Activated CD8-positive, alpha-beta memory T cell treated with anti-CD3 and anti-CD28 coated beads, Interleukin-2, amount 50 U/mL, for 1 hour (primary cell): ENCODE measurements at regions not wholly inside any gene's neighbourhood (a gene's known extent, or its start where the extent isn't known, plus 50 kb on each side); places are given as distances from the start of the nearest gene placed in this dataset.
"Not testable (repeated sequence)": the region's sequence is repeated elsewhere in the genome, so short reads cannot be mapped to it uniquely, and the experiment has no call there.

Experiments
- DNase-seq: peaks from one replicate; pipeline ENCODE4 v3.0.0-alpha.2; 2020; ENCODE audit errors: extremely low read depth

DNA sequence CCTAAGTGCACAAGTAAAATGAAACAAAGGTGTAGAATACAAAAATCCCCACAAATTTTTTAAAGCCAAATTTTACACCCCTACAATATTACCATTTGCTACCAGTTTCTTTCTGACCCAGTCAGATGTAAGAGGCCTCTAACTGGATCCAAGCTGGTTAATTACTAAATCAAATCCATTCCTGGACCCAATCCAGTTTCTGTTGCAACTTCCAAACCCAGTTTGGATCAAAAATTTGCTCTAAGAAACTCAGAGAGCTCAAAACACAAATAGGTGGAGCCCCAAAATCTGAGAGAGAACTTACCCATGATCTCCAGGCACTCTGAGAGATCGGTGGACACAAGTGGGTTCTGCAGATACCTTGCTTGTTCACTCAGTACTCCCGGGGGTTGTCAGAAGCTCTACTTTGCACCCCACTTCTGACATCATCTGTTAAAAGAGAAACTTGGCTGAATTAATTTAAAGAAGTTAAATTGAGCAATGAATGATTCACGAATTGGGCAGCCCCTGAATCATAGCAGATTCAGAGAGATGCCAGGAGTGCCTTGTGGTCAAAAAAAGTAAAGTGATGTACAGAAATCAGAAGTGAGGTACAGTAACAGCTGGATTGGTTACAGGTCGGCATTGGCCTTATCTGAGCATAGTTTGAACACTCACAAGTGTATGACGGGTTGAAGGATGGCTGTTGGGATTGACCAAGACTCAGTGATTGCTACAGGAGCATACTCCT is 448.0 kb downstream of the KCNT2 start:
- DNase-seq: no peak

DNA sequence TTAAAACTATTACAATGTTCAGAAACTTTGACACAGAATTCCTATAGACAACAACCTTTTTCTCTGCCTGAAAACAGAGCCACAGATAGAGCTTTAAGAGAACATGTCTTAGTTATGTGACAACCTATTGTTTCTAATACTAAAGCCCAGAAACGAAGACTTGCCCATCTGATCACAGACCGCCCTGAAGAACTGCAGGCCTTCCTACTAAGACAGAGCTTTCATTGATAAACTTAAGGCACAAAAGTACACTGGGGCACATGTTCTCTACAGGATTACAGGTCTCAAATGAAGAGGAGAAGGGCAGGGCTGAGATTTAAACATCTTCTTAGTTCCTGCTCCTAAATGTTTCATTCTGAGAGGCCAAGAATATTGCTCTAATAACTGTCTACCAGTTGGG is 452.7 kb downstream of the KCNT2 start:
- no peak for DNase-seq

DNA sequence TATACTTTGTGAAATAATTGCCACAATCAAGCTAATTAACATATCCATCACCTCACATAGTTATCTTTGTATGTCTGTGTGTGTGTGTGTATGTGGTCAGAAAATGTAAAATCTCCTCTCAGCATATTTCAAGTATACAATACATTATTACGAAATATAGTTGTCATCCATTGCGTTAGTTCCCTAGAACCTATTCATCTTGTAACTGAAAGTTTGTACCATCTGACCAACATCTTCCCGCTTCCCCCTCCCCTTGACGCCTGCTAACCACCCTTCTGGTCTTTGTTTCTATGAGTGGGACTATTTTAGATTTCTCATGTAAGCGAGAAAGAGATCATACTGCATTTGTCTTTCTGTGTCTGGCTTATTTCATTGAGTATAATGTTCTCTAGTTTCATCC is 455.3 kb downstream of the KCNT2 start:
- DNase-seq: no peak

DNA sequence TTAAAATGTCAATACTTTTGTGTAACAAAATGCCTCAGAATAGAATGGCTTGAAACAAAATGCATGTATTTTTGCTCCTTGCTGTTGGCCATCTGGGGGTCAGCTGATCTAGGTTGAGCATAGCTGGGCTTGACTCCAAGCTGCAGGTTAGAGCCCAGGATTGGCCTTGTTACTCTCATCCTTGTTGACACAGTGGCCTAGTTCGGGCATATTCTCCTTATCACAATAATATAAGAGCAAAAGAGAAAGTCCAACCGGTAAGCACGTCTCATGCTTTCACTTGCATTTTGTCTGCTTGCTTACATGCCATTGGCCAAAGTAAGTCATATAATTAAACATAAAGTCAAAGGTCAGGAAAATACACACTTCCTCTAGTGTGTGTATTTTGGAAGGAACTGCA is 456.2 kb downstream of the KCNT2 start:
- DNase-seq: no peak

DNA sequence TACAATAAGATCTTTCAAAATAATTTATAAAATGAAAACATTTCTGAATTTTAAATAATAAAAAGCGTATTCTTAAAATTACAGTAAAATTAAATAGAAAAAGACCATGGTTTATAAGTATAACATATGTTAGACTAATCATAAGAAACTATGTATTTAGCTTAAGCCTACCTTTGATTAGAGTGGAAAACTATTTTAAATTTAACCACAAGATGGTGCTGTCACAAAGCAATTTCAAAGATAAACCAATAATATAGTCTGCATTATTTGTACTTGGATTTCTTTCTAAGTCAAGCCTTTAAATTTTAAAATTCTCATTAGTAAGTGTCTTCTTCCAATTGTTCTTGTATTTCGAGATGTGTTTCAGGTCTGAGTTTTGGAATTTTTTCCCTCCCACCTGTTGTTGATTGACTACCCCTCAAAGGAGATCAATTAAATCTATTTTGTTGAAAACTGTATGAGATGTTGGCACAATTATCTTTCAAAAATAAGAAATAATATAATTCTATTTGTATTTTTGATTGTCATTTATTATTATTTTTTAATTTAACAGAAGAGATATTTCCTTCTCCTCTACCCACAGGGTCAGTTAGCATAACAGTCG is 459.8 kb downstream of the KCNT2 start:
- no peak for DNase-seq

DNA sequence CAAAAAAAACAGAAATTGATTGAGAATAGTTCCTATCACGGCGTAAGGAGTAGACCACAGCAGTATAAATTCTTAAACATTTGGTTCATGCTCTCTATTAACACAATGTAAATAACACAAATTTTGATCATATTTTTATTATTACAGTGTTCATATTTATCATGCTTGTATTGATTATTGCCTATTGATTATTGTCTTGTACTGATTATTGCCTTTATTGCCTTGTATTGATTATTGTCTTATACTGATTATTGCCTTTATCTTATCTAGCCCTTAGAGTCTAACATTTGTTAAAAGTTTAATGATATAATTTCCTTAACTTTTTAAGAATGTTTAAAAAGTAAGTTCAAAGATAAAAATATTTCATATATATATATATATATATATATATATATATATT is 460.7 kb downstream of the KCNT2 start:
- no peak for DNase-seq

DNA sequence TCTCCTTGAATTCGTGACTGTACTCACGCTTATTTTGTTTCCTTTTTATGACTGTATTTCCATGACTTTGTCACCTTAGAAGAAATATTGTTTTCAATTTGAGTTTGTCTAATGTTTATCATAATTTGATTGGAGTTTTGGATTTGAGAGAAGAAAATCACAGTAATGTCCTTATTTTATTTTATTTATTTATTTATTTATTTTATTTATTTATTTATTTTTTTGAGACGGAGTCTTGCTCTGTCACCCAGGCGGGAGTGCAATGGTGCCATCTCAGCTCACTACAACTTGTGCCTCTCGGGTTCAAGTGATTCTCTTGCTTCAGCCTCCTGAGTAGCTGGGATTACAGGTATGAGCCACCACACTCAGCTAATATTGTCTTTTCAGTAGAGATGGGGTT is 463.1 kb downstream of the KCNT2 start:
- not testable (repeated sequence) for DNase-seq

DNA sequence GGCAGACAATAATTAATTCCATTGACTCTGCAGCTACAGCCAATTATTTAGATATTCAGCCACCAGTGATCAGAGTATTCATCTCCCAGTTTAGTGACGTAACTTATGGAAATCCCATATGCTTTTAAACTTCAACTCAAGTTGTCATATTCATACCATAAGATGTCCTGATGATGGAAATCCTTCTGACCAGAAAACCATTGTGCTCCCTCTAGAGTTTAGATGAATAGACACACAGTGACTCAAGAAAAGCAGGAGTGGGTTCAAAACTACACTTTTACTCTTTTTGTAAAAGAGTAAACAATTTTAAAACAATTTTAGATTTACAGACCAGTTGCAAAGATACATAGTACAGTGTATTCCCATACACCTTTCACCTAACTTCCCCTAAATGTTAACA is 463.7 kb downstream of the KCNT2 start:
- no peak for DNase-seq

DNA sequence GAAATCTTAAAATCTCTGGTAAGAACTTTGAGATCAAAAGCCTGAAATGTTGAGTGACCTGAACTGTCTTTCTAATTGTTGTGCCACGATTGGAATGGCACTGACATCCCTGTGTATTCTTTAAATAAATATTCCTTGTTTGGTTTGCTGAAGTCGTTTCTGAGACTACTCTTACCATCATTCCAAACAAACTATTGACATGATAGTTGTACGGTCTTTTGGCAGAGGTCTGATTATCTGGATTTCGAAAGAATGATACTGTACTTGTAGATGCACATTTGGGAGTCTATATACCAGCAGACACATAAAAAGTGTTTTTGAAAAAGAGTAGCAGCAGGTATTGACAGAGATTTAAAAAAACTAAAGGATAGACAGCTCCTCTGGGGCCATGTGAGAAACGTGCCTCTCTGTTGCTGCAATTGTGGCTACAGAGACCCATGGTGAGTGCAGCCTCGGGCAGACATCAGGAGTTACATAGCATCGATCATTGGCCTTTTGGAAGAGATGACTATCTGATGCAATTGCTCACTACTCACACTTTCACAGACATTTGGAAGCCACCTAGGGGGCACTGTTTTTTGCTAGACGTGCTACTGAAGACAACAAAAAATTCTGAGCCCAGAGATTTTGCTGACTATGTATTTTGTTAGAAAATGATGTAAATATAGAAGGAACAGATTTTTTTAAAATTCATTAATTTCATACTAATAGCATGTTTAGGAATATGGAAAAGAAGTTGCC is 464.5 kb downstream of the KCNT2 start:
- no peak for DNase-seq

DNA sequence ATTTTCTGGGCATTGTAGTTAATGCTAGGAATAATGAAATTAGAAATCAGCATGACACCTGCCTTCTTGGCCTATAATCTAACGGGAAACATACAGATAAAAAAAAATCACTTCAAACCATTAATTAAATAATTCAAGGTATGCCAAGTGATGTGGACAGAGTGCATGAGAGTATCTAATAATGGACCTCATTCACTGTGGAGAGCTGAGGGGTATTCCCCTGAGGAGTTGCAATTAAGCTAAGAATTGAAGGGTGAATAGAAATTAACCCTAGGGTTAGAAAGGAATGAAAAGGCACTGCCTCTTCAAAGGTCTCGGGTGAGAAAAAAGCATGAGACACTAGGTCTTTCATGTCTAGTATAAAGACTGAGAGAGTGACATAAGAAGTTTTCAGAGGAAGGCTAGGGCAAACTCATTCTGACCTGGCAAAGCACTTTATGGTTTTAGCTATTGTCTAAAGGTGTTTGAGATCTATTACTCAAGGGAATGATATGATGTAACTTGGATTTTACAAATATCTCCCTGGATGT is 466.1 kb downstream of the KCNT2 start:
- no peak for DNase-seq

DNA sequence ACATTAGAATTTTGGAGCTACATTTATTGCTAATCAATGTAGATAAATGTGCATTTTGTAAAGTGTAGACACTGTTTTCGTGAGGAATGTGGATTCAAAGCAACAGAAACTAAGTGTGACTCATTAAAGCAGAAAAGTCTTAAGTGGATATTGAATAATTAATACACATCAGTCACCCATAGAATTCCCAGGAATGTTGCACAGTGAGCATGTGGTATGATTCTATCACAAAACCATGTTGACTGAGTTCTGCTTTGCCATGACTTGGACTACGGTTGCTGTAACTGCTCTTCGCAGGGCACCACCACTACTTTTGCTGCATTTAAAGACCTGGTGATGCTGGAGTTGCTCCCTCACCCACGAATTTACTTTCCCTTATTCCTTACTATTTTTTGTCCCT is 471.8 kb downstream of the KCNT2 start:
- DNase-seq: no peak

DNA sequence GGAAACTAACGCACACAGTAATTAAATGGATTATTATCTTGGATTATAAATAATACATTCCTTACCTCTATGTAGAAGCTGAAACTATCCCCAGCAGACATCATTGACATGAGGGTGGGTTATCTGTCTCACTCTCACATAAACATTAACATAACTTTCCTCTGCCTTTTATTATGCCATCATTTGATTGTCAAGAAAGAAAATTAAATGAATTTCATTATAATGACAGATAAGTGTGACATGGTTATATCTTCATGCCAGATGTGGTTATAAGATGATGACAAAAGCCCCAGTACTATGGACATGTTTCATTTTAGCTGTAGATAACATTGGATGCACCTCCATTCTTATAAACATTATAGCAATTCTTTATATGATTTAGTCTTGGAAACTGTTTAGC is 476.5 kb downstream of the KCNT2 start:
- DNase-seq: no peak

DNA sequence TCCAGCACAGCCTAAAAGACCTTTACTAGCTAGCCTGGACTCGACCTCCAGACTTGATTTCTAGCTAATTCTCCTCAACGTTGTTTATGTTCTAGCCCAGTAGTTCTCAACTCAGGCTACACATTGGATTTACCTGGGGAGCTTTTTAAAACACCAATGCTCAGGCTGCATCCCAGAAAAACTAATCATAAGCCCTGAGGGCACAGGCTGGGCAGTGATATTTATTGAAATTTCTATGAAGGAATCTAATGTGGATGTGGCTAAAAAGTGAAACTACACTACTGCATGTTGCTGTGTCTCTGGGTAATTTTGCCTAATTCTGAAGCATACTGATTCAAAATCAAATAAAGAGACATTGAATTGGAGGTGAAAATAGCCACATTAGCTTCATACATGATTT is 479.4 kb downstream of the KCNT2 start:
- no peak for DNase-seq

DNA sequence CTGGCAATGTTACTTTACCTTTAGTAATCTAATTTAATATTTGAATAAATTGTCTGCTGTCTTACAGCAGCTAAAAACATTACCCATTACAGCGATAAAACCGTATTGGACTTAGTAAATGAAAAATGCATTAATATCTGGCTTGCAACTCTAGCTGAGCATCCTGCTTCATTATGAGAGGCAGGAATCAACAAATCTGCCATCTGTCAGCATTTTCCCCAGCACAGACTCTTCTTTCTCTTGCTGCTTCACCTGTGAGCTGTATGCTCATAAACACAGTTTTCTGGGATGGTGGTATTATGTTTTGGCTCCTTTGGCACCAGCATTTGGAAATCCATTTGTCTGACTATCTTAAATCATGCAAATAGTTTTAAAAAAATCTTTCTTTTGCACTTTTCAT is 487.1 kb downstream of the KCNT2 start:
- no peak for DNase-seq

DNA sequence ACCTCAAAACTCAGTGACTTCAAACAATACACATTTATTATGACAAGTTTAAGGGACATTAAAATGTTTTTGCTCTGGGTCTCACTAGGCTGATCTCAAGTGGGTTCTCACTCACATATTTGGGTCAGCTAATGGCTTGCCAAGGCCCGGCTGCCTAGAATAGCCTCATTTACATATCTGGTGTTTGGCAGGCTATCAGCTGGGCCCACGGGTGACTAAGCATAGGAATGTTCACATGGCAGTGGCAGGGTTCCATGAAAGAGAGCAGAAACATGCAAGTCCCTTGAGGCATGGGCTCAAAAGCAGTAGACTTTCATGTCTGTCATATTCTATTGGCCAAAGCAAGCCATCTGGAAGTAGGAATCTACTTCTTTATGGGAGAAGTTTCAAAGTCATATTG is 492.6 kb downstream of the KCNT2 start:
- no peak for DNase-seq

DNA sequence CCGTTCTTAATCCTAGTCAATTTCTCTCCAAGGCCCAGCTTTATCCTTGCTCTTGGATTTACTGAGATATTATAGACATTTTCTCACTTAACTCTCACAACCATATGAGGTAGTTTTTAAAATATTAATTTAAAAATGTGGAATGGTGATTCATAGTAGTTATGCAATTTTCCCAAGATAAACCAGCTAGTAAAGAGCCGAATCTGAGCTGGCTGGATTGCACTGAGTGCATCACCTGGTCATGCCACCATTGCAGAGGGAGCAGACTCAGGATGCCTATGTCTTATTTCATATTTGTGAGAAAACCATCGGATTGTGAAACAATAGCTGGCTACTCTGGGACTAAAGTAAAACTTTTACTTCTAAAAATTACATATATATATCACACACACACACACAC is 494.0 kb downstream of the KCNT2 start:
- no peak for DNase-seq

DNA sequence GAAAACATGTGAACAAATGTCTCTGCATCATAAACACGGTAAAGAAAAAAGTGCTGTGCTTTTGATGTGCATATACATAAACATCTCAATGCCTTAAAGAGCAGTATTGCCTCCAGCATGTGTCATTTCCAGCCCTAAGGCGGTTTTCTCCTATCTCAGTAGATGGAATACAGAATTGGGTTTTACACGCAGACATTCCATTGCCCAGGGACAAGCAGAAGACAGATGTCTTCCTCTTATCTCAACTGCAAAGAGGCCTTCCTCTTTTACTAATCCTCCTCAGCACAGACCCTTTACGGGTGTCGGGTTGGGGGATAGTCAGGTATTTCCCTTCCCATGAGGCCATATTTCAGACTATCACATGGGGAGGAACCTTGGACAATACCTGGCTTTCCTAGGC is 499.2 kb downstream of the KCNT2 start:
- DNase-seq: not testable (repeated sequence)

DNA sequence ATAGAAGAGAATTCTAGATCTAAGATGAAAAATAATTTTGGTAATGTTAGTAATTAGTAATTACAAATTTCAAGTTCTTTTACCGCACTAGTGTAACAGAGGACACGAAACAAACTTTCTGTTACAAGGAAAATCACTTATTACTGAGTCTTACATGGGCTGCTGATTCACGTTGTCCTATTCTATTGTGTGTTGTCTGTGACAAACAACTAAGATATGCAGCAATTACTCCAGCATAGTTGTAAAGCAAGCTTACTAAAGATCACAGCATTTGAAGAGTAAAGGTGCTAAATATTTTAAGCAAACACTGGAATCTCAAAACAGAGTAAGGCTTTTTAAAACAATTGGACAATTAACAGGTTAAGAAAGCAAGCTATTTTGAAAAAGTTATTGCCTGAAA is 502.3 kb downstream of the KCNT2 start:
- no peak for DNase-seq

DNA sequence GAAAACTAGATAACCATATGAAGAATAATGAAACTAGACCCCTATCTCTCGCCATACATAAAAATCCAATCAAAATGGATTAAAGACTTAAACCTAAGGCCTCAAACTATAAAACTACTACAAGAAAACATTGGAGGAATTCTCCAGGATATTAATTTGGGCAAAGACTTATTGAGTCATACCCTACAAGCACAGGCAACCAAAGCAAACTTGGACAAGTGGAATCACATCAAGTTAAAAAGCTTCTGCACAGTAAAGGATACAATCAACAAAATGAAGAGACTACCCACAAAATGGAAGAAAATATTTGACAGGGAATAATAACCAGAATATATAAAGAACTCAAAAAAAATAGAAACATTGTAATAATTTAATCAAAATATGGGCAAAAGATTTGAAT is 505.4 kb downstream of the KCNT2 start:
- no peak for DNase-seq

DNA sequence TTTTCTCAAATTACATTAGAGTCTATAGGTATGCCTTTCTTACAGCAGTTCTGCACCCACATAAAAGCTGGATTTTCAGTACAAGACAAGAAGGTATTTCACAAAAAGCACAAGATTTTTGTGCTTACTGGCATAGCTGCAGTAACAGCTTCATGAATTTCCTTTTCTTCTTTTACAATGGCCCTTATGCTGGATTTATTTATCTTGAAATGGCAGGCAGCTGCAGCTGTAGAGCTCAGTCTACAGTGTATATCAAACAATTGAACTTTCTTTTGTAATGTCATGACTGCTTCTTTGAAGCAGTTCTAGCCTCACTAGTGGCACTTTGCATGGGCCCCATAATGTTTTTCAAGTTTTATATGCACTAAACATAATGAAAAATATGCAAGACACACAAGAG is 510.2 kb downstream of the KCNT2 start:
- no peak for DNase-seq

DNA sequence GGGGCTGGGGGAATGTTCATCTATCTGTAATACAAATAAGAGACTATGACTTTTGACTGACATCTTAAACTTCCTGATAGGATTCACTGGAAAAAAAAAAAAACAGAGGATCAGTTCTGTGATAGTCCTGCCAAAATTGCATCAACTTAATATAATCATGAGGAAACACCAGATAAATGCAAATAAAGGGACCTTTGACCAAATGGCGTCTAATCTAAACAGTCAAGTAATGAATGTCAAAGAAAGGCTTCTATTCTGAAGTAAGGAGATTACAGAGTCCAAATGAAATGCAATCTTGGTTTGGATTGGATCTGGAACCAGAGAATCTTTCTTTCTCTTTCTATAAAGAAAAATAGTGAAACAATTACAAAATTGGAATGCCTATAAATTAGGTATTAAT is 513.4 kb downstream of the KCNT2 start:
- no peak for DNase-seq

DNA sequence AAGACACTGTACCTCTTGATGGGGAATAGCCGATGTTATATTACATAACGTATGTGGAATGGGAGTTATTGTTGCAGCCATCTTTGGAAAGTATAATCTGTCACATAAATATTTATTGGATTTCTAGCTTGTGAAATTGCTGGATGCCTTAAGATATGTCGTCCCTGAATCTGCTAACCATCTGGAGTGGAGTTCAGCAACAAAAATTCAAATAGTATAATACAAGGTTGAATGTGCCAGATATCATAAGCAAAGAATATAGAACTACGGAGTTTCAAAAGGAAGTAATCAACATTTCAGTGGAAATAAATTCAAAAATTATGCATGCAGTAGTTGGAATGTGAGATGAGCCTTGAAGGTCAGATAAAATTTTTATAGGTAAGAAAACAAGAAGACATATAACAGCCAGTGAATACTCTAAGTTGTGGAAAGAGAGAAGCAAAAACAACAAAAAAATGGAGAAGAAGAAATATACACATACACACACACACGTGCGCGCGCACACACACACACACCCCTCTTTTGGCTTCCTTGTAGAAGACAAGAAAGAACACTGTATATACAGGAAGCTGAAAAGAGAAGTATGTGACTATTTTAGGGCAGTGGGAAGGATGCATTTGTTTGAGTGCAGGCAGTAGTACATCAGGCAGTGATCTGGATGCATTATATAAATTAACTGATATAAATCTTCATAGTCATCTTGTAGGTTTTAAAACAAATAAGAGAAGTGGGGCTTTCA is 516.7 kb downstream of the KCNT2 start:
- DNase-seq: no peak
